Fibroblast of lung (primary cell): ENCODE measurements at regions not wholly inside any gene's neighbourhood (a gene's known extent, or its start where the extent isn't known, plus 50 kb on each side); places are given as distances from the start of the nearest gene placed in this dataset.

Source experiments
- EZH2 ChIP-seq: IDR thresholded peaks from 2 replicates; pipeline ENCODE4 v1.5.1; 2012; ENCODE audit warnings: low read length, control low read depth, mild to moderate bottlenecking; ENCODE audit errors: missing control alignments
- TF ChIP-seq, protein P1 (sequence below), 2 donors: IDR thresholded peaks in 1 of 2; conservative IDR thresholded peaks in 1 of 2; 1 replicate in 1 of 2; 2 replicates in 1 of 2; pipeline ENCODE4 v1.5.1; 2011 to 2012; ENCODE audit warnings: low read length in 2 of 2, control low read depth in 1 of 2, inconsistent platforms in 1 of 2, low read depth in 1 of 2, mild to moderate bottlenecking in 1 of 2

DNA sequence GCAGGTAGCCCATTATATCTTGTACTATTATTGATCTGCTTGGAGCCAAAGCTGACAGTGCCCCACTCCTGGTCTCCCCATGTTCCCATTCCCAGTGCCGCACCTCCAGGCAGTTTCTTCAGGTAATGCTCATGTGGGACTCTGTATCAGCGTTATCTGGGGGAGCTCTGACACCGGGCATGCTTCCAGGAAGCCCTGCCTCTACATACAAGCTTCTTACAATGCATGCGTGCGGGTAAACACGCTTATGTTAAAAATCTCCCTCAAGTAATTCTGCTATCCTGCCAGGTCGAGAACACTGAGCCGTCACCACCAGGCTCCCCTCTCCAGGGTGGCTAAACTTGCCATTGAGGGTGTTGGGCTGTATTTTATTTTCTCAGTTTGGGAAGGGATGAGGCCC is 61.6 kb upstream of the LBX1 start:
- TF ChIP-seq, protein P1, sequence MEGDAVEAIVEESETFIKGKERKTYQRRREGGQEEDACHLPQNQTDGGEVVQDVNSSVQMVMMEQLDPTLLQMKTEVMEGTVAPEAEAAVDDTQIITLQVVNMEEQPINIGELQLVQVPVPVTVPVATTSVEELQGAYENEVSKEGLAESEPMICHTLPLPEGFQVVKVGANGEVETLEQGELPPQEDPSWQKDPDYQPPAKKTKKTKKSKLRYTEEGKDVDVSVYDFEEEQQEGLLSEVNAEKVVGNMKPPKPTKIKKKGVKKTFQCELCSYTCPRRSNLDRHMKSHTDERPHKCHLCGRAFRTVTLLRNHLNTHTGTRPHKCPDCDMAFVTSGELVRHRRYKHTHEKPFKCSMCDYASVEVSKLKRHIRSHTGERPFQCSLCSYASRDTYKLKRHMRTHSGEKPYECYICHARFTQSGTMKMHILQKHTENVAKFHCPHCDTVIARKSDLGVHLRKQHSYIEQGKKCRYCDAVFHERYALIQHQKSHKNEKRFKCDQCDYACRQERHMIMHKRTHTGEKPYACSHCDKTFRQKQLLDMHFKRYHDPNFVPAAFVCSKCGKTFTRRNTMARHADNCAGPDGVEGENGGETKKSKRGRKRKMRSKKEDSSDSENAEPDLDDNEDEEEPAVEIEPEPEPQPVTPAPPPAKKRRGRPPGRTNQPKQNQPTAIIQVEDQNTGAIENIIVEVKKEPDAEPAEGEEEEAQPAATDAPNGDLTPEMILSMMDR (conservative IDR thresholded peaks at IDR 0.05 in 1 of 2, IDR thresholded peaks at IDR 0.05 in 1 of 2; ENCODE audit: low read depth in 1 of 2, low read length in 2 of 2), result no peak
- TF ChIP-seq EZH2, result no peak
